GM19328 (cell line): ENCODE measurements at regions not wholly inside any gene's neighbourhood (a gene's known extent, or its start where the extent isn't known, plus 50 kb on each side); places are given as distances from the start of the nearest gene placed in this dataset.

Experiments used
- ATAC-seq: cut with Tn5 transposase; IDR thresholded peaks from one replicate; pipeline ENCODE4 v1.9.1; 2021; ENCODE audit warnings: mild to moderate bottlenecking, moderate library complexity; ENCODE audit not compliant: unreplicated experiment

GRCh38 chr13:78719367-78719766, 60.4 kb upstream of the OBI1 start:
- ATAC-seq: no peak

GRCh38 chr13:78714717-78715116, 55.8 kb upstream of the OBI1 start:
- ATAC-seq: no peak

- ATAC-seq: no peak
Measured at GRCh38 chr13:78712831-78713230, 53.9 kb upstream of the OBI1 start.

- no peak for ATAC-seq
Measured at GRCh38 chr13:78709028-78709427, 50.1 kb upstream of the OBI1 start.
